ENCODE measurements at regions not wholly inside any gene's neighbourhood (a gene's known extent, or its start where the extent isn't known, plus 50 kb on each side); places are given as distances from the start of the nearest gene placed in this dataset.
"Not testable (repeated sequence)": the region's sequence is repeated elsewhere in the genome, so short reads cannot be mapped to it uniquely, and the experiment has no call there.

DNA sequence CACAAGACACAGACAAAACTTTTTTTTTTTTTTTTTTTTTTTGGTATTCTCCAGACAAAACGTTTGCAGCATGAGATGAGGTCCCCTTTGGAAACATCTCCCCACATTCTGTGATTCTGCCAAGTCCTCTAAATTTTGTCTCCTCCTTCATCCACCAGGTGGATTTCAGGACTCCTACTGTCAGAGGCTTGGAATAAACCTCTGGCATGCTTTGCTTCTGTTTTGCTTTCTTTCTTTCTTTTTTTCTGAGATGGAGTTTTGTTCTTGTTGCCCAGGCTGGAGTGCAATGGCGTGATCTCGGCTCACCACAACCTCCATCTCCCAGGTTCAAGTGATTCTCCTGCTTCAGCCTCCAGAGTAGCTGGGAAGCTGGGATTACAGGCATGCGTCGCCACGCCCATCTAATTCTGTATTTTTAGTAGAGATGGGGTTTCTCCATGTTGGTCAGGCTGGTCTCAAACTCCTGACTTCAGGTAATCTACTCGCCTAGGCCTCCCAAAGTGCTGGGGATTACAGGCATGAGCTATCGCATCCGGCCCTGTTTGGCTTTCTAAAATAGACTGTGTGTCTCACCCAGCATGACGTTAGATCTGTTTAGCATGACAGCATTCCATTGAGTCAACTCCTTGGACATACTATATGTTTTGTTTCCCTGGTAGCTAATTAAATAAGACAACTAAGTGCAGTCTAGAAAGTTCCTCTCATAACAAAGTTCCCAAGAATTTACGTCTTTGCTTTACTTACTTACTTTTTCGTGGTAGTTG lies 142.5 kb downstream of the NPIPA7 start:
- H3K36me3 ChIP-seq; intact Hi-C loops (cut with DNase I); H3K27ac ChIP-seq; DNase-seq; H3K9me3 ChIP-seq; H3K4me1 ChIP-seq; H3K4me3 ChIP-seq; H3K27me3 ChIP-seq: not testable (repeated sequence)
- 50% methylated on average over 2 of the region's 12 CpGs; no CpG with 5 or more reads in 1 of the 2 donors for WGBS, 2 donors

- H3K4me3 ChIP-seq; H3K36me3 ChIP-seq; H3K27ac ChIP-seq; H3K27me3 ChIP-seq; intact Hi-C loops (cut with DNase I); DNase-seq; H3K4me1 ChIP-seq; H3K9me3 ChIP-seq: not testable (repeated sequence)
- no CpG with 5 or more reads among the region's 13 CpGs for WGBS, 2 donors
These were observed 148.1 kb downstream of the NPIPA7 start for GRCh38 chr16:16526998-16527397.

GRCh38 chr16:16530744-16531143 lies 151.8 kb downstream of the NPIPA7 start:
- DNase-seq; H3K36me3 ChIP-seq; H3K4me1 ChIP-seq; H3K27ac ChIP-seq; H3K27me3 ChIP-seq; H3K4me3 ChIP-seq; H3K9me3 ChIP-seq; intact Hi-C loops (cut with DNase I): not testable (repeated sequence)
- WGBS, 2 donors: 28% methylated on average over 2 of the region's 5 CpGs; no CpG with 5 or more reads in 1 of the 2 donors

- no CpG with 5 or more reads among the region's 4 CpGs for WGBS, 2 donors
- H3K4me3 ChIP-seq; H3K27me3 ChIP-seq; intact Hi-C loops (cut with DNase I); DNase-seq; H3K27ac ChIP-seq; H3K36me3 ChIP-seq; H3K9me3 ChIP-seq; H3K4me1 ChIP-seq: not testable (repeated sequence)
These were observed 156.6 kb downstream of the NPIPA7 start for GRCh38 chr16:16535565-16535964.

DNA sequence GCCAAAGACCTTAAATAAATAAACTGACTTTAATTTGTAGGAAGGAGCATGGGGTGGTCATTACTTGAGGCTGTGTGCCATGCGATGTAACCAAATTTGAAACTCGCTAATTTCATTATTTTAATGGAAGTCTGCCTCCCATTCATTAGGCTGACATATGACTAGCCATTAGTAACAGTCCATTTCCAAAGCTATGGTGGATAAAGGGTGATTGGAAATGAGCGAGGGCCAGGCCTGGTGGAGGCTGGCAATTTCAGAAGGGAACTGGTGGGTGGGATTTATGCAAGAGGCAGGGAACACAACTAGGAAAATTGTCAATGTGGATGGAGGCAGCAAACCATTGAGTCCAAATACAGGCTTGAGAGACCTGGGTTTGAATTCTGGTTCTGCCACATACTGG lies 157.2 kb downstream of the NPIPA7 start:
- H3K27ac ChIP-seq; DNase-seq; H3K4me3 ChIP-seq; H3K36me3 ChIP-seq; intact Hi-C loops (cut with DNase I); H3K4me1 ChIP-seq; H3K27me3 ChIP-seq; H3K9me3 ChIP-seq: not testable (repeated sequence)
- 87 to 91% methylated on average over 3 of the region's 3 CpGs for WGBS, 2 donors

DNA sequence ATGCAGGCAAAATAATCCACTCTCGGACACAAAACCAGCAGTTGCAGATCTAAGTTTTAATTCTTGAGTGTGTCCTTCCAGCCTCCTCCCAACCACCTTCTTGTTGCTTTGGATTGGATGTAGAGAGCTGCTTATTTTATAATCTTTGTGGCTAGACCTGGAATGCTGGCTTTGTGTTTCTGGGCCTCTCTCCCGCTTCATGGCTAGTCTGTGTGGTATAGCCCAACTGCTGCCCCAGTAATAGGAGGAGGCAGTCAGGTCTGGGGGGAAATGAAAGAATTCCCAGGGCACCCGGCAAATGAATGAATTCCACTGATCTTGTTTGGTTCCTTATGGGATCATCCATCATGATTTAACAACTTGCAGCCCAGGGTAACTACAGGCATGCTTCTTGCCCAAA lies 170.8 kb downstream of the NPIPA7 start:
- H3K27ac ChIP-seq; H3K4me3 ChIP-seq; H3K9me3 ChIP-seq; H3K4me1 ChIP-seq; intact Hi-C loops (cut with DNase I); H3K36me3 ChIP-seq; H3K27me3 ChIP-seq; DNase-seq: not testable (repeated sequence)
- WGBS, 2 donors: 52 to 69% methylated on average over 3 of the region's 3 CpGs

GRCh38 chr16:16550824-16551223 lies 171.9 kb downstream of the NPIPA7 start:
- H3K36me3 ChIP-seq; H3K4me3 ChIP-seq; H3K4me1 ChIP-seq; DNase-seq; H3K9me3 ChIP-seq; H3K27me3 ChIP-seq; intact Hi-C loops (cut with DNase I); H3K27ac ChIP-seq: not testable (repeated sequence)
- 59 to 71% methylated on average over 2 of the region's 2 CpGs for WGBS, 2 donors

- not testable (repeated sequence) for DNase-seq
These were observed 173.9 kb downstream of the NPIPA7 start for GRCh38 chr16:16552819-16553340.

DNA sequence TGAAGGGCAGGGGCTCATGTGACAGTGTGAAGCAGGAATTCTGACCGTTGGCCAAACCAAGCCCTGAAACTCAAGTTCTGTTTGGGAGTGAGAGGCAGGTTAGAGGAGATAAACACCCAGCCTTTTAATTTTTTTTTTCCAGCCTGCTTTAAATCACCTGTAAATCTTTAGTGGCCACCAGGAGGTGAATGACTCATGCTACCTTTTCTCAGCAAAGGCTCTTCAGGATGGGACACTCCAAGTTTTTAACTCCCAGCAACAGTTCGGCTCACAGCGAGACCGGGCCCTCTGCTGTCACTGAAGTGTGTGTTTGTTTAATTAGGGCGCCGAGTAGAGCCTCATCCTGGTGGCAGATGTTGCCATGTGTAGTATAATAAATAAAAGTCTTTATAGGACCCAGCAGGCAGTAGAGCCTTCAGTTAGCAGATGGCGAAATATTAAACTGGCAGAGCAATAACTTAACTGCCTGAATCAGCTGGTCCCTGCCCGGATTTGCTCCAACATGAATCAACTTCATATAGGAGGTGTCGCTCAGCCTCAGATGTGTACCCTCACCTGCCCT lies 180.3 kb downstream of the NPIPA7 start:
- H3K27ac ChIP-seq; DNase-seq; H3K36me3 ChIP-seq; H3K4me3 ChIP-seq; H3K9me3 ChIP-seq; intact Hi-C loops (cut with DNase I); H3K27me3 ChIP-seq; H3K4me1 ChIP-seq: not testable (repeated sequence)
- no CpG with 5 or more reads among the region's 9 CpGs for WGBS, 2 donors

More at GRCh38 chr16:16552819-16553340, 173.9 kb downstream of the NPIPA7 start:
- H3K27me3 ChIP-seq; H3K4me1 ChIP-seq; H3K4me3 ChIP-seq; H3K27ac ChIP-seq; H3K36me3 ChIP-seq; H3K9me3 ChIP-seq; intact Hi-C loops (cut with DNase I): not testable (repeated sequence)
- 17 to 18% methylated on average over 1 of the region's 1 CpG for WGBS, 2 donors

GRCh38 chr16:16561532-16561931 lies 182.6 kb downstream of the NPIPA7 start:
- 68 to 74% methylated on average over 5 of the region's 5 CpGs for WGBS, 2 donors
- H3K9me3 ChIP-seq; H3K27me3 ChIP-seq; intact Hi-C loops (cut with DNase I); DNase-seq; H3K4me3 ChIP-seq; H3K36me3 ChIP-seq; H3K4me1 ChIP-seq; H3K27ac ChIP-seq: not testable (repeated sequence)

GRCh38 chr16:16563962-16564361 lies 185.0 kb downstream of the NPIPA7 start:
- H3K4me3 ChIP-seq; H3K36me3 ChIP-seq; intact Hi-C loops (cut with DNase I); H3K9me3 ChIP-seq; H3K27me3 ChIP-seq; DNase-seq; H3K4me1 ChIP-seq; H3K27ac ChIP-seq: not testable (repeated sequence)
- no CpG with 5 or more reads among the region's 5 CpGs for WGBS, 2 donors

DNA sequence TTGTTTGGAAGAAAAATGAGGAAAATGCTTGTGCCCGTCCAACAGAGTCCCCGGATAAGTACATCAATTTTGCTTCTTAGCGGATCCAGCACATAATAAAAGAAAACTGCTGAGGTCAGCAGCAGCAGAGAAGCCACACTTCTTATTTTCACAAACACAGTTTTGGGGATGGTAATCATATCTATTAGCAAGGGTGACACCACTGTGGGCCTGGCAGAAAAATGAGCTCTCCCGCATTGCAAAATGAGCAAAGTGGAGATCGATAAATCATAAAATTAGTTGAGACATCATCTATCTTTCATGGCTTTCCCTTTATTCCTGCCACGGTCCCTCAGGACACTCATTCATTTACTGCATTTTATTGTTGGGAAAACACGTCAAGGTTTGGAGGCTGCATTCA lies 186.4 kb downstream of the NPIPA7 start:
- H3K4me1 ChIP-seq; H3K4me3 ChIP-seq; H3K9me3 ChIP-seq; H3K27me3 ChIP-seq; H3K36me3 ChIP-seq; DNase-seq; H3K27ac ChIP-seq; intact Hi-C loops (cut with DNase I): not testable (repeated sequence)
- no CpG with 5 or more reads among the region's 7 CpGs for WGBS, 2 donors

DNA sequence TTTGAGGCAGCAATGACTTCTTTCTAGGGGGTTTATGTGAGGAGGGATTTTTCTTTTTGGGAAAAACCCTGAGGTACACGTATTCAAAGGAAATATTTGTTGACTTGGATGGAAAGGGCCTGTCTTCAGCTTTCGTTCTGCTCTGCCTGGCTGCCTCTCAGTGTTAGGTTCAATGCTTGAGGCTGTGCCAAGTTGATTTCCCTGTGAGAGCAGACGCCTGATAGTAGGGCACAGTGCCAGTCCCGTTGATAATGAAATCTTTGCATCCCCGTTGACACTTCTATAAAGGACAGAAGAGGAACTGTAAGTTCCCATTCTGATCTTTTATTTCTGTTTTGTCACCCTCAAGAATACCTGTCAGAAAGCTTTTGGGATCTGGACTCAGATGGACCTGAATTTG lies 191.1 kb downstream of the NPIPA7 start:
- H3K4me3 ChIP-seq; DNase-seq; H3K9me3 ChIP-seq; H3K27ac ChIP-seq; H3K36me3 ChIP-seq; H3K27me3 ChIP-seq; intact Hi-C loops (cut with DNase I); H3K4me1 ChIP-seq: not testable (repeated sequence)
- 19 to 20% methylated on average over 5 of the region's 5 CpGs for WGBS, 2 donors

Data from esophagus squamous epithelium (tissue), 5 donors.